HepG2 (cell line): ENCODE measurements at regions not wholly inside any gene's neighbourhood (a gene's known extent, or its start where the extent isn't known, plus 50 kb on each side); places are given as distances from the start of the nearest gene placed in this dataset.
A peak's percentile ranks its signal among the peaks of the same experiment; 100 is the strongest.

Experiments used
- ATAC-seq: fragments of 200-7000 bp; cut with Tn5 transposase; 3 replicates; pipeline ENCODE4 v1.9.1; 2020; ENCODE audit warnings: mild to moderate bottlenecking, moderate library complexity
- BruUV-seq: library from RNA; stranded (reverse); fragments of 400-500 nt; replicated peaks from 2 replicates; lab custom pipeline; 2021; lab: Mats Ljungman, UMichigan
- CTCF ChIA-PET: fragments of 300-600 bp; formaldehyde crosslinking; extraction: SDS; loops from one replicate; lab custom pipeline; 2021; ENCODE audit warnings: low total read pairs, inconsistent platforms, low intra/inter-chr PET ratio; lab: Yijun Ruan, JAX
- POLR2A ChIA-PET: fragments of 350-600 bp; sonication (Branson Sonifier 250); formaldehyde crosslinking; loops from one replicate; lab custom pipeline; 2020; ENCODE audit warnings: antibody characterized with exemption, inconsistent platforms; lab: Yijun Ruan, JAX
- DNase-seq: peaks from one replicate; pipeline ENCODE4 v3.0.0-alpha.2; 2015; ENCODE audit warnings: low spot score
- FAIRE-seq: peaks from 3 replicates; lab custom pipeline; 2011; peaks lifted over from hg19 to GRCh38; lab: Jason Lieb, UNC
- H2AFZ ChIP-seq: one replicate; pipeline ENCODE4 v1.6.1; 2011; ENCODE audit warnings: low read length, inconsistent platforms
- H3K27ac ChIP-seq: fragments of 300-600 bp; 3 replicates; pipeline ENCODE4 v1.8.0; 2011; ENCODE audit warnings: mixed run types, mild to moderate bottlenecking, mixed read lengths, low read length, inconsistent platforms; ENCODE audit not compliant: insufficient read depth; ENCODE audit errors: extremely low read length
- H3K27me3 ChIP-seq, 2 experiments: fragments of 200-600 bp in 1 of 2; 2 replicates in 1 of 2; 3 replicates in 1 of 2; pipeline versions ENCODE4 v1.6.0 to v1.8.0; 2011; ENCODE audit warnings: low read length in 2 of 2, mild to moderate bottlenecking in 2 of 2, moderate library complexity in 2 of 2, inconsistent platforms in 1 of 2; ENCODE audit not compliant: insufficient read depth in 2 of 2, control insufficient read depth in 1 of 2
- H3K36me3 ChIP-seq, 2 experiments: fragments of 200-600 bp in 1 of 2; replicated peaks in 1 of 2; 2 replicates in 1 of 2; 3 replicates in 1 of 2; pipeline versions ENCODE4 v1.5.1 to v1.8.0; 2011; ENCODE audit warnings: low read length in 2 of 2, inconsistent platforms in 1 of 2; ENCODE audit not compliant: insufficient read depth in 2 of 2, control insufficient read depth in 1 of 2
- H3K4me1 ChIP-seq: 2 replicates; pipeline ENCODE4 v1.5.1; 2012; ENCODE audit warnings: low read length, inconsistent platforms; ENCODE audit not compliant: insufficient read depth
- H3K4me2 ChIP-seq: 2 replicates; pipeline ENCODE4 v1.6.0; 2011; ENCODE audit warnings: low read depth, low read length, inconsistent platforms
- H3K4me3 ChIP-seq, 3 experiments: fragments of 200-600 bp in 1 of 3; sonication (generic), shearing (Covaris generic) in 1 of 3; replicated peaks in 1 of 3; 2 replicates each; pipeline ENCODE4 v1.5.1; 2011 to 2016; ENCODE audit warnings: low read length in 3 of 3, inconsistent platforms in 2 of 3, low read depth in 2 of 3, mild to moderate bottlenecking in 2 of 3, control low read depth in 1 of 3, mixed read lengths in 1 of 3; ENCODE audit not compliant: insufficient read depth in 1 of 3
- H3K79me2 ChIP-seq: one replicate; pipeline ENCODE4 v1.6.1; 2011; ENCODE audit warnings: low read length, inconsistent platforms; ENCODE audit not compliant: insufficient read depth
- H3K9ac ChIP-seq: 2 replicates; pipeline ENCODE4 v1.6.0; 2011; ENCODE audit warnings: mild to moderate bottlenecking, low read depth, low read length, inconsistent platforms; ENCODE audit not compliant: insufficient read depth
- H3K9me3 ChIP-seq: 2 replicates; pipeline ENCODE4 v1.5.1; 2012; ENCODE audit warnings: mild to moderate bottlenecking, low read length
- H4K20me1 ChIP-seq: 2 replicates; pipeline ENCODE4 v1.6.0; 2011; ENCODE audit warnings: inconsistent platforms, mild to moderate bottlenecking, low read length, moderate library complexity; ENCODE audit not compliant: insufficient read depth
- ATRX ChIP-seq: sonication (generic); formaldehyde crosslinking; IDR thresholded peaks from 2 replicates; pipeline ENCODE4 v1.4.0; 2020; ENCODE audit warnings: missing genetic modification reagents, borderline replicate concordance
- CHD4 ChIP-seq: fragments of 200-600 bp; sonication (generic); IDR thresholded peaks from 2 replicates; pipeline ENCODE4 v1.7.0; 2017; ENCODE audit warnings: mild to moderate bottlenecking, low read length, borderline replicate concordance
- POLR2A ChIP-seq, 2 experiments: IDR thresholded peaks; 2 replicates each; pipeline ENCODE4 v1.6.1; 2011; ENCODE audit warnings: low read depth in 2 of 2, low read length in 2 of 2, mild to moderate bottlenecking in 1 of 2, moderate library complexity in 1 of 2; ENCODE audit not compliant: insufficient read depth in 1 of 2
- PTBP1 ChIP-seq: fragments of 200-400 bp; formaldehyde crosslinking; IDR thresholded peaks from 2 replicates; pipeline ENCODE4 v1.6.1; 2018; ENCODE audit warnings: low read length, low read depth; ENCODE audit not compliant: poor library complexity, severe bottlenecking
- SMAD1 ChIP-seq: sonication (generic); formaldehyde crosslinking; IDR thresholded peaks from 2 replicates; pipeline ENCODE4 v1.4.0; 2020; ENCODE audit warnings: missing genetic modification reagents, low read depth, mild to moderate bottlenecking, borderline replicate concordance
- SRSF1 ChIP-seq: fragments of 200-400 bp; formaldehyde crosslinking; optimal IDR thresholded peaks from 2 replicates; pipeline ENCODE3; 2017; ENCODE audit warnings: mild to moderate bottlenecking, low read depth, low read length, moderate library complexity
- YY1 ChIP-seq: IDR thresholded peaks from 2 replicates; pipeline ENCODE4 v1.6.1; 2011; ENCODE audit warnings: low read length, low read depth, moderate library complexity, mild to moderate bottlenecking; ENCODE audit not compliant: insufficient read depth, insufficient replicate concordance
- ZBTB40 ChIP-seq, 2 experiments: fragments of 450-650 bp in 1 of 2; sonication (generic) in 1 of 2; formaldehyde crosslinking in 1 of 2; IDR thresholded peaks; 2 replicates each; pipeline versions ENCODE4 v1.6.1 to v1.8.0; 2016 to 2022; ENCODE audit warnings: antibody characterized with exemption in 1 of 2, mild to moderate bottlenecking in 1 of 2, missing genetic modification reagents in 1 of 2
- ZBTB42 ChIP-seq: sonication (generic); formaldehyde crosslinking; IDR thresholded peaks from 2 replicates; pipeline ENCODE4 v1.5.0; 2020; ENCODE audit warnings: mild to moderate bottlenecking, missing genetic modification reagents
- WGBS: methylation state at CpG from one replicate; pipeline ENCODE4 v1.1.6; 2017; ENCODE audit warnings: low lambda C conversion rate; 5-methylcytosine and 5-hydroxymethylcytosine counted together
- in situ Hi-C: cut with HindIII; loops from 2 replicates; pipeline ENCODE4 v1.10.0; 2017; ENCODE audit warnings: low pct_unique_long_range_greater_than_20kb; ENCODE audit not compliant: extremely low pct_ligation_motif_present
- intact Hi-C: fragments of 100-400 bp; cut with micrococcal nuclease; formaldehyde crosslinking; loops from one replicate; pipeline ENCODE4 v1.10.0; 2022; ENCODE audit not compliant: unreplicated experiment
- TF ChIP-seq, protein P1 (sequence below): fragments of 450-650 bp; IDR thresholded peaks from 2 replicates; pipeline ENCODE4 v1.6.1; 2017

- 97% methylated on average over 3 of the region's 3 CpGs for WGBS
- DNase-seq: no peak
- no TSS peak for BruUV-seq
- ATAC-seq: no peak
- POLR2A ChIA-PET: no interaction called here
- intact Hi-C loops (no loop called here), in situ Hi-C loops (no loop called here)
- TF ChIP-seq ATRX (CRISPR knock-in tag) (no peak), CHD4 (no peak), ZBTB40 (IDR thresholded peaks at IDR 0.05) (no peak), ZBTB40 (CRISPR knock-in tag; IDR thresholded peaks at IDR 0.05) (no peak), ZBTB42 (no peak), PTBP1 (no peak), SMAD1 (CRISPR knock-in tag) (no peak), SRSF1 (no peak), POLR2A (IDR thresholded peaks at IDR 0.05; ENCODE audit: insufficient read depth in 1 of 2, low read depth in 2 of 2, low read length in 2 of 2) (no peak), YY1 (no peak)
- TF ChIP-seq, protein P1, sequence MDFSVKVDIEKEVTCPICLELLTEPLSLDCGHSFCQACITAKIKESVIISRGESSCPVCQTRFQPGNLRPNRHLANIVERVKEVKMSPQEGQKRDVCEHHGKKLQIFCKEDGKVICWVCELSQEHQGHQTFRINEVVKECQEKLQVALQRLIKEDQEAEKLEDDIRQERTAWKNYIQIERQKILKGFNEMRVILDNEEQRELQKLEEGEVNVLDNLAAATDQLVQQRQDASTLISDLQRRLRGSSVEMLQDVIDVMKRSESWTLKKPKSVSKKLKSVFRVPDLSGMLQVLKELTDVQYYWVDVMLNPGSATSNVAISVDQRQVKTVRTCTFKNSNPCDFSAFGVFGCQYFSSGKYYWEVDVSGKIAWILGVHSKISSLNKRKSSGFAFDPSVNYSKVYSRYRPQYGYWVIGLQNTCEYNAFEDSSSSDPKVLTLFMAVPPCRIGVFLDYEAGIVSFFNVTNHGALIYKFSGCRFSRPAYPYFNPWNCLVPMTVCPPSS: no peak
- Histone ChIP-seq H3K27ac (peak overlapping the region; percentile 45), H2AFZ (no peak overlapping the region), H3K9ac (no peak overlapping the region), H3K4me1 (peaks cover 94% of the 10 kb centered on the region), H3K4me2 (no peak overlapping the region), H3K36me3 (no peaks in the 10 kb centered on the region), H4K20me1 (no peaks in the 10 kb centered on the region), H3K79me2 (no peaks in the 10 kb centered on the region), H3K27me3 (no peaks in the 10 kb centered on the region), H3K9me3 (no peaks in the 10 kb centered on the region), H3K4me3 (no peak overlapping the region)
- no peak for FAIRE-seq
- CTCF ChIA-PET: no interaction called here
Observed at GRCh38 chr10:78968943-78969342, 99.8 kb upstream of the ZMIZ1 start.
